HCT116 (cell line): ENCODE measurements at regions not wholly inside any gene's neighbourhood (a gene's known extent, or its start where the extent isn't known, plus 50 kb on each side); places are given as distances from the start of the nearest gene placed in this dataset.

Source experiments
- FOSL1 ChIP-seq: IDR thresholded peaks from 2 replicates; pipeline ENCODE4 v1.6.1; 2012; ENCODE audit warnings: low read depth
- JUND ChIP-seq: IDR thresholded peaks from 2 replicates; pipeline ENCODE4 v1.6.1; 2012
- SRF ChIP-seq: IDR thresholded peaks from 2 replicates; pipeline ENCODE4 v1.6.1; 2012; ENCODE audit warnings: low read depth
- TF ChIP-seq, protein P1 (sequence below): IDR thresholded peaks from 2 replicates; pipeline ENCODE4 v1.6.1; 2012; ENCODE audit warnings: low read depth
- TF ChIP-seq, protein P2 (sequence below), 3 experiments: fragments of 200-600 bp in 1 of 3; sonication (generic) in 1 of 3; IDR thresholded peaks in 2 of 3; conservative IDR thresholded peaks in 1 of 3; 2 replicates each; pipeline ENCODE4 v1.5.1; 2012 to 2017; ENCODE audit warnings: low read depth in 2 of 3, low read length in 2 of 3, antibody characterized with exemption in 1 of 3, borderline replicate concordance in 1 of 3, control low read depth in 1 of 3, mild to moderate bottlenecking in 1 of 3, mixed read lengths in 1 of 3, mixed run types in 1 of 3, moderate library complexity in 1 of 3; ENCODE audit not compliant: insufficient read depth in 1 of 3

DNA sequence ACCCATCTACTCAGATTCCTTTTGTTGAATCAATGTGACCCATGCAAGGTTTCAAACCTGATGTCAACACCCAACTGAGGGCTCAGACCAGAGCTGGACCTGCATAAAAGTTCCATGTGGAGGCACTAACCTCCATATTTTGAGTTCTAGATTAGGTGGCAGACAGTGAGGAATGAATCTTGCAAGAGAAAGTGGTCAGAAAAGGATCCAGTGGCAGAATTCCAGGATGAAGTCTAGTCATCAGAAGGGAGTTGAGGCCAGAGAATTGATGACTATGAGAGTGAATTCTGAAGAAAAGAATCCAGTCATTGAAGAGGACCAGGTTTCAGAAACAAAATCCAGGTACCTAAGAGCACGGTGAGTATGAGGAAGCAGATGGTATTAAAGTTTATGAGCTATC is 205.1 kb upstream of the RGMB start:
- TF ChIP-seq, protein P1, sequence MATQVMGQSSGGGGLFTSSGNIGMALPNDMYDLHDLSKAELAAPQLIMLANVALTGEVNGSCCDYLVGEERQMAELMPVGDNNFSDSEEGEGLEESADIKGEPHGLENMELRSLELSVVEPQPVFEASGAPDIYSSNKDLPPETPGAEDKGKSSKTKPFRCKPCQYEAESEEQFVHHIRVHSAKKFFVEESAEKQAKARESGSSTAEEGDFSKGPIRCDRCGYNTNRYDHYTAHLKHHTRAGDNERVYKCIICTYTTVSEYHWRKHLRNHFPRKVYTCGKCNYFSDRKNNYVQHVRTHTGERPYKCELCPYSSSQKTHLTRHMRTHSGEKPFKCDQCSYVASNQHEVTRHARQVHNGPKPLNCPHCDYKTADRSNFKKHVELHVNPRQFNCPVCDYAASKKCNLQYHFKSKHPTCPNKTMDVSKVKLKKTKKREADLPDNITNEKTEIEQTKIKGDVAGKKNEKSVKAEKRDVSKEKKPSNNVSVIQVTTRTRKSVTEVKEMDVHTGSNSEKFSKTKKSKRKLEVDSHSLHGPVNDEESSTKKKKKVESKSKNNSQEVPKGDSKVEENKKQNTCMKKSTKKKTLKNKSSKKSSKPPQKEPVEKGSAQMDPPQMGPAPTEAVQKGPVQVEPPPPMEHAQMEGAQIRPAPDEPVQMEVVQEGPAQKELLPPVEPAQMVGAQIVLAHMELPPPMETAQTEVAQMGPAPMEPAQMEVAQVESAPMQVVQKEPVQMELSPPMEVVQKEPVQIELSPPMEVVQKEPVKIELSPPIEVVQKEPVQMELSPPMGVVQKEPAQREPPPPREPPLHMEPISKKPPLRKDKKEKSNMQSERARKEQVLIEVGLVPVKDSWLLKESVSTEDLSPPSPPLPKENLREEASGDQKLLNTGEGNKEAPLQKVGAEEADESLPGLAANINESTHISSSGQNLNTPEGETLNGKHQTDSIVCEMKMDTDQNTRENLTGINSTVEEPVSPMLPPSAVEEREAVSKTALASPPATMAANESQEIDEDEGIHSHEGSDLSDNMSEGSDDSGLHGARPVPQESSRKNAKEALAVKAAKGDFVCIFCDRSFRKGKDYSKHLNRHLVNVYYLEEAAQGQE: no peak
- no peak for TF ChIP-seq JUND
- TF ChIP-seq, protein P2, sequence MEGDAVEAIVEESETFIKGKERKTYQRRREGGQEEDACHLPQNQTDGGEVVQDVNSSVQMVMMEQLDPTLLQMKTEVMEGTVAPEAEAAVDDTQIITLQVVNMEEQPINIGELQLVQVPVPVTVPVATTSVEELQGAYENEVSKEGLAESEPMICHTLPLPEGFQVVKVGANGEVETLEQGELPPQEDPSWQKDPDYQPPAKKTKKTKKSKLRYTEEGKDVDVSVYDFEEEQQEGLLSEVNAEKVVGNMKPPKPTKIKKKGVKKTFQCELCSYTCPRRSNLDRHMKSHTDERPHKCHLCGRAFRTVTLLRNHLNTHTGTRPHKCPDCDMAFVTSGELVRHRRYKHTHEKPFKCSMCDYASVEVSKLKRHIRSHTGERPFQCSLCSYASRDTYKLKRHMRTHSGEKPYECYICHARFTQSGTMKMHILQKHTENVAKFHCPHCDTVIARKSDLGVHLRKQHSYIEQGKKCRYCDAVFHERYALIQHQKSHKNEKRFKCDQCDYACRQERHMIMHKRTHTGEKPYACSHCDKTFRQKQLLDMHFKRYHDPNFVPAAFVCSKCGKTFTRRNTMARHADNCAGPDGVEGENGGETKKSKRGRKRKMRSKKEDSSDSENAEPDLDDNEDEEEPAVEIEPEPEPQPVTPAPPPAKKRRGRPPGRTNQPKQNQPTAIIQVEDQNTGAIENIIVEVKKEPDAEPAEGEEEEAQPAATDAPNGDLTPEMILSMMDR (IDR thresholded peaks at IDR 0.05 in 2 of 3, conservative IDR thresholded peaks at IDR 0.05 in 1 of 3; ENCODE audit: borderline replicate concordance in 1 of 3, insufficient read depth in 1 of 3, low read depth in 2 of 3, low read length in 2 of 3): no peak
- no peak for TF ChIP-seq SRF
- TF ChIP-seq FOSL1: no peak
